ENCODE measurements at regions not wholly inside any gene's neighbourhood (a gene's known extent, or its start where the extent isn't known, plus 50 kb on each side); places are given as distances from the start of the nearest gene placed in this dataset.

- TF ChIP-seq SP1 (IDR thresholded peaks at IDR 0.05) (no peak), NR2F2 (IDR thresholded peaks at IDR 0.05) (no peak), HNF4G (IDR thresholded peaks at IDR 0.05) (no peak), TAF1 (conservative IDR thresholded peaks at IDR 0.05) (no peak), RXRA (IDR thresholded peaks at IDR 0.05) (no peak), GABPA (IDR thresholded peaks at IDR 0.05 in 1 of 2, conservative IDR thresholded peaks at IDR 0.05 in 1 of 2) (no peak), ATF3 (IDR thresholded peaks at IDR 0.05) (no peak), MAX (IDR thresholded peaks at IDR 0.05) (no peak), ZBTB33 (IDR thresholded peaks at IDR 0.05) (no peak), REST (IDR thresholded peaks at IDR 0.05) (no peak), FOXA1 (IDR thresholded peaks at IDR 0.05) (no peak), FOXA2 (IDR thresholded peaks at IDR 0.05) (no peak), HNF4A (conservative IDR thresholded peaks at IDR 0.05) (no peak), YY1 (IDR thresholded peaks at IDR 0.05) (no peak), EGR1 (IDR thresholded peaks at IDR 0.05; ENCODE audit: low read depth in 2 of 2) (no peak), CTCF (IDR thresholded peaks at IDR 0.05; ENCODE audit: low read depth, low read length, missing input control) (no peak), RAD21 (IDR thresholded peaks at IDR 0.05) (no peak)
- Histone ChIP-seq H3K27me3 (ENCODE audit: control insufficient read depth in 4 of 4, insufficient read depth in 4 of 4, low read length in 3 of 4) (no peaks in the 10 kb centered on the region), H3K9ac (ENCODE audit: low read depth in 1 of 2, low read length in 2 of 2) (no peak overlapping the region), H3K4me3 (ENCODE audit: low read depth in 1 of 3, low read length in 3 of 3) (no peak overlapping the region), H3K27ac (ENCODE audit: low read depth in 1 of 2, low read length in 2 of 2) (no peak overlapping the region), H3K36me3 (ENCODE audit: control insufficient read depth in 4 of 4, insufficient read depth in 3 of 4, low read depth in 1 of 4, low read length in 3 of 4) (no peaks in the 10 kb centered on the region), H3K4me1 (ENCODE audit: control insufficient read depth in 4 of 4, insufficient read depth in 4 of 4, low read length in 3 of 4) (peaks cover 0 to 13% (median 4%) of the 10 kb centered on the region in 4 donors), H3K9me3 (ENCODE audit: control insufficient read depth in 4 of 4, low read length in 3 of 4) (no peaks in the 10 kb centered on the region)
- 93% methylated on average over 4 of the region's 4 CpGs for WGBS
- no peak for DNase-seq (ENCODE audit: low spot score)
These were observed 344.3 kb upstream of the TBL1XR1 start for GRCh38 chr3:177541541-177541940.

- Histone ChIP-seq H3K27me3 (ENCODE audit: control insufficient read depth in 4 of 4, insufficient read depth in 4 of 4, low read length in 3 of 4) (no peaks in the 10 kb centered on the region), H3K36me3 (ENCODE audit: control insufficient read depth in 4 of 4, insufficient read depth in 3 of 4, low read depth in 1 of 4, low read length in 3 of 4) (no peaks in the 10 kb centered on the region), H3K9me3 (ENCODE audit: control insufficient read depth in 4 of 4, low read length in 3 of 4) (no peaks in the 10 kb centered on the region), H3K4me3 (ENCODE audit: low read depth in 1 of 3, low read length in 3 of 3) (no peak overlapping the region), H3K4me1 (ENCODE audit: control insufficient read depth in 4 of 4, insufficient read depth in 4 of 4, low read length in 3 of 4) (no peaks in the 10 kb centered on the region), H3K27ac (ENCODE audit: low read depth in 1 of 2, low read length in 2 of 2) (no peak overlapping the region), H3K9ac (ENCODE audit: low read depth in 1 of 2, low read length in 2 of 2) (no peak overlapping the region)
- WGBS: 97% methylated on average over 3 of the region's 3 CpGs
- DNase-seq (ENCODE audit: low spot score): no peak
- no peak for TF ChIP-seq ZBTB33 (IDR thresholded peaks at IDR 0.05)
- TF ChIP-seq FOXA2 (IDR thresholded peaks at IDR 0.05): no peak
- TF ChIP-seq FOXA1 (IDR thresholded peaks at IDR 0.05): no peak
- TF ChIP-seq CTCF (IDR thresholded peaks at IDR 0.05; ENCODE audit: low read depth, low read length, missing input control): no peak
- TF ChIP-seq ATF3 (IDR thresholded peaks at IDR 0.05): no peak
- no peak for TF ChIP-seq JUND (IDR thresholded peaks at IDR 0.05)
- TF ChIP-seq GABPA (IDR thresholded peaks at IDR 0.05 in 1 of 2, conservative IDR thresholded peaks at IDR 0.05 in 1 of 2): no peak
- TF ChIP-seq HNF4A (conservative IDR thresholded peaks at IDR 0.05): no peak
- no peak for TF ChIP-seq MAX (IDR thresholded peaks at IDR 0.05)
- no peak for TF ChIP-seq TAF1 (conservative IDR thresholded peaks at IDR 0.05)
These were observed 348.7 kb upstream of the TBL1XR1 start for GRCh38 chr3:177545964-177546363.
